ENCODE measurements at regions not wholly inside any gene's neighbourhood (a gene's known extent, or its start where the extent isn't known, plus 50 kb on each side); places are given as distances from the start of the nearest gene placed in this dataset.

GRCh38 chr21:35768187-35768586 lies 292.1 kb downstream of the SETD4 start:
- WGBS (ENCODE audit: insufficient coverage), result 100% methylated on average over 1 of the region's 2 CpGs
- Histone ChIP-seq H3K9me3 (replicated peaks; ENCODE audit: control insufficient read depth, low read depth, low read length) (peaks cover 2% of the 10 kb centered on the region), H3K4me3 (ENCODE audit: low read length) (no peak overlapping the region), H3K27me3 (ENCODE audit: control insufficient read depth, insufficient read depth, low read length) (no peaks in the 10 kb centered on the region), H3K27ac (ENCODE audit: low read length) (no peak overlapping the region), H3K36me3 (ENCODE audit: control insufficient read depth, insufficient read depth, low read length) (no peaks in the 10 kb centered on the region), H3K4me1 (ENCODE audit: control insufficient read depth, insufficient read depth, low read length) (no peaks in the 10 kb centered on the region)
- no peak for DNase-seq

GRCh38 chr21:35764586-35764985 lies 295.7 kb downstream of the SETD4 start:
- Histone ChIP-seq H3K27me3 (ENCODE audit: control insufficient read depth, insufficient read depth, low read length) (no peaks in the 10 kb centered on the region), H3K9me3 (replicated peaks; ENCODE audit: control insufficient read depth, low read depth, low read length) (peaks cover 2% of the 10 kb centered on the region), H3K4me3 (ENCODE audit: low read length) (no peak overlapping the region), H3K27ac (ENCODE audit: low read length) (no peak overlapping the region), H3K36me3 (ENCODE audit: control insufficient read depth, insufficient read depth, low read length) (no peaks in the 10 kb centered on the region), H3K4me1 (ENCODE audit: control insufficient read depth, insufficient read depth, low read length) (no peaks in the 10 kb centered on the region)
- DNase-seq, result no peak

- no peak for DNase-seq
- Histone ChIP-seq H3K4me3 (ENCODE audit: low read length) (no peak overlapping the region), H3K9me3 (replicated peaks; ENCODE audit: control insufficient read depth, low read depth, low read length) (peaks cover 2% of the 10 kb centered on the region), H3K27ac (ENCODE audit: low read length) (no peak overlapping the region), H3K4me1 (ENCODE audit: control insufficient read depth, insufficient read depth, low read length) (no peaks in the 10 kb centered on the region), H3K27me3 (ENCODE audit: control insufficient read depth, insufficient read depth, low read length) (no peaks in the 10 kb centered on the region), H3K36me3 (ENCODE audit: control insufficient read depth, insufficient read depth, low read length) (no peaks in the 10 kb centered on the region)
- no CpG with 5 or more reads among the region's 3 CpGs for WGBS (ENCODE audit: insufficient coverage)
Observed at GRCh38 chr21:35764077-35764476, 296.2 kb downstream of the SETD4 start.

GRCh38 chr21:35754583-35754982 lies 305.7 kb downstream of the SETD4 start:
- H3K27me3 ChIP-seq (ENCODE audit: control insufficient read depth, insufficient read depth, low read length), result no peaks in the 10 kb centered on the region
- WGBS (ENCODE audit: insufficient coverage), result no CpG with 5 or more reads among the region's 2 CpGs
- no peak for DNase-seq
- H3K36me3 ChIP-seq (ENCODE audit: control insufficient read depth, insufficient read depth, low read length), result no peaks in the 10 kb centered on the region
- no peaks in the 10 kb centered on the region for H3K4me1 ChIP-seq (ENCODE audit: control insufficient read depth, insufficient read depth, low read length)
- no peak overlapping the region for H3K4me3 ChIP-seq (ENCODE audit: low read length)
- H3K27ac ChIP-seq (ENCODE audit: low read length), result no peak overlapping the region
- H3K9me3 ChIP-seq (replicated peaks; ENCODE audit: control insufficient read depth, low read depth, low read length), result no peaks in the 10 kb centered on the region

GRCh38 chr21:35753308-35753707 lies 307.0 kb downstream of the SETD4 start:
- no peaks in the 10 kb centered on the region for H3K9me3 ChIP-seq (replicated peaks; ENCODE audit: control insufficient read depth, low read depth, low read length)
- no peak overlapping the region for H3K27ac ChIP-seq (ENCODE audit: low read length)
- H3K27me3 ChIP-seq (ENCODE audit: control insufficient read depth, insufficient read depth, low read length), result no peaks in the 10 kb centered on the region
- H3K4me1 ChIP-seq (ENCODE audit: control insufficient read depth, insufficient read depth, low read length), result no peaks in the 10 kb centered on the region
- no CpG with 5 or more reads among the region's 2 CpGs for WGBS (ENCODE audit: insufficient coverage)
- H3K36me3 ChIP-seq (ENCODE audit: control insufficient read depth, insufficient read depth, low read length), result no peaks in the 10 kb centered on the region
- DNase-seq, result no peak
- no peak overlapping the region for H3K4me3 ChIP-seq (ENCODE audit: low read length)

GRCh38 chr21:35751171-35751570 lies 309.2 kb downstream of the SETD4 start:
- Histone ChIP-seq H3K9me3 (replicated peaks; ENCODE audit: control insufficient read depth, low read depth, low read length) (no peaks in the 10 kb centered on the region), H3K4me1 (ENCODE audit: control insufficient read depth, insufficient read depth, low read length) (no peaks in the 10 kb centered on the region), H3K36me3 (ENCODE audit: control insufficient read depth, insufficient read depth, low read length) (no peaks in the 10 kb centered on the region), H3K27ac (ENCODE audit: low read length) (no peak overlapping the region), H3K27me3 (ENCODE audit: control insufficient read depth, insufficient read depth, low read length) (no peaks in the 10 kb centered on the region), H3K4me3 (ENCODE audit: low read length) (no peak overlapping the region)
- no peak for DNase-seq

- H3K27ac ChIP-seq (ENCODE audit: low read length), result no peak overlapping the region
- H3K9me3 ChIP-seq (replicated peaks; ENCODE audit: control insufficient read depth, low read depth, low read length), result no peaks in the 10 kb centered on the region
- H3K27me3 ChIP-seq (ENCODE audit: control insufficient read depth, insufficient read depth, low read length), result no peaks in the 10 kb centered on the region
- no peaks in the 10 kb centered on the region for H3K4me1 ChIP-seq (ENCODE audit: control insufficient read depth, insufficient read depth, low read length)
- no peak overlapping the region for H3K4me3 ChIP-seq (ENCODE audit: low read length)
- WGBS (ENCODE audit: insufficient coverage), result 60% methylated on average over 1 of the region's 3 CpGs
- DNase-seq, result no peak
- no peaks in the 10 kb centered on the region for H3K36me3 ChIP-seq (ENCODE audit: control insufficient read depth, insufficient read depth, low read length)
Observed at GRCh38 chr21:35749904-35750303, 310.4 kb downstream of the SETD4 start.

GRCh38 chr21:35748678-35749314 lies 311.5 kb downstream of the SETD4 start:
- WGBS (ENCODE audit: insufficient coverage), result 100% methylated on average over 1 of the region's 3 CpGs
- Histone ChIP-seq H3K9me3 (replicated peaks; ENCODE audit: control insufficient read depth, low read depth, low read length) (no peaks in the 10 kb centered on the region), H3K36me3 (ENCODE audit: control insufficient read depth, insufficient read depth, low read length) (no peaks in the 10 kb centered on the region), H3K27me3 (ENCODE audit: control insufficient read depth, insufficient read depth, low read length) (no peaks in the 10 kb centered on the region), H3K27ac (ENCODE audit: low read length) (no peak overlapping the region), H3K4me1 (ENCODE audit: control insufficient read depth, insufficient read depth, low read length) (no peaks in the 10 kb centered on the region), H3K4me3 (ENCODE audit: low read length) (no peak overlapping the region)
- DNase-seq, result peak; percentile 23

- H3K9me3 ChIP-seq (replicated peaks; ENCODE audit: control insufficient read depth, low read depth, low read length), result peaks cover 4% of the 10 kb centered on the region
- 74% methylated on average over 2 of the region's 4 CpGs for WGBS (ENCODE audit: insufficient coverage)
- DNase-seq, result no peak
- no peak overlapping the region for H3K27ac ChIP-seq (ENCODE audit: low read length)
- H3K4me3 ChIP-seq (ENCODE audit: low read length), result no peak overlapping the region
- no peaks in the 10 kb centered on the region for H3K27me3 ChIP-seq (ENCODE audit: control insufficient read depth, insufficient read depth, low read length)
- peaks cover under 1% of the 10 kb centered on the region for H3K4me1 ChIP-seq (ENCODE audit: control insufficient read depth, insufficient read depth, low read length)
- H3K36me3 ChIP-seq (ENCODE audit: control insufficient read depth, insufficient read depth, low read length), result no peaks in the 10 kb centered on the region
Observed at GRCh38 chr21:35743571-35743970, 316.8 kb downstream of the SETD4 start.

GRCh38 chr21:35738347-35738961 lies 321.9 kb downstream of the SETD4 start:
- H3K4me3 ChIP-seq (ENCODE audit: low read length), result no peak overlapping the region
- H3K27me3 ChIP-seq (ENCODE audit: control insufficient read depth, insufficient read depth, low read length), result no peaks in the 10 kb centered on the region
- WGBS (ENCODE audit: insufficient coverage), result 9% methylated on average over 6 of the region's 8 CpGs
- H3K9me3 ChIP-seq (replicated peaks; ENCODE audit: control insufficient read depth, low read depth, low read length), result peaks cover 4% of the 10 kb centered on the region
- peaks cover 9% of the 10 kb centered on the region for H3K4me1 ChIP-seq (ENCODE audit: control insufficient read depth, insufficient read depth, low read length)
- H3K27ac ChIP-seq (ENCODE audit: low read length), result peak overlapping the region; percentile 35
- no peaks in the 10 kb centered on the region for H3K36me3 ChIP-seq (ENCODE audit: control insufficient read depth, insufficient read depth, low read length)
- peak; percentile 78 for DNase-seq

GRCh38 chr21:35737899-35738346 lies 322.4 kb downstream of the SETD4 start:
- Histone ChIP-seq H3K9me3 (replicated peaks; ENCODE audit: control insufficient read depth, low read depth, low read length) (peaks cover 4% of the 10 kb centered on the region), H3K4me3 (ENCODE audit: low read length) (no peak overlapping the region), H3K27me3 (ENCODE audit: control insufficient read depth, insufficient read depth, low read length) (no peaks in the 10 kb centered on the region), H3K27ac (ENCODE audit: low read length) (peak overlapping the region; percentile 20), H3K4me1 (ENCODE audit: control insufficient read depth, insufficient read depth, low read length) (peaks cover 9% of the 10 kb centered on the region), H3K36me3 (ENCODE audit: control insufficient read depth, insufficient read depth, low read length) (no peaks in the 10 kb centered on the region)
- 26% methylated on average over 6 of the region's 6 CpGs for WGBS (ENCODE audit: insufficient coverage)
- DNase-seq, result no peak
